Fibroblast of skin of abdomen (primary cell): ENCODE measurements at regions not wholly inside any gene's neighbourhood (a gene's known extent, or its start where the extent isn't known, plus 50 kb on each side); places are given as distances from the start of the nearest gene placed in this dataset.

ENCODE experiments used
- DNase-seq: peaks from one replicate; pipeline ENCODE4 v3.0.0-alpha.2; 2013

- peak; percentile 42 for DNase-seq
Measured at GRCh38 chr13:66069570-66069969, 1160.6 kb downstream of the PCDH9 start.

GRCh38 chr13:66068683-66069082 is 1161.5 kb downstream of the PCDH9 start:
- no peak for DNase-seq

GRCh38 chr13:66048888-66049287 is 1181.2 kb downstream of the PCDH9 start:
- no peak for DNase-seq

GRCh38 chr13:66040506-66040905 is 1189.6 kb downstream of the PCDH9 start:
- no peak for DNase-seq

- no peak for DNase-seq
Measured at GRCh38 chr13:66037096-66037495, 1193.0 kb downstream of the PCDH9 start.

GRCh38 chr13:66036636-66037035 is 1193.5 kb downstream of the PCDH9 start:
- no peak for DNase-seq

GRCh38 chr13:66036024-66036614 is 1194.0 kb downstream of the PCDH9 start:
- DNase-seq: no peak

- no peak for DNase-seq
Measured at GRCh38 chr13:66033924-66034323, 1196.2 kb downstream of the PCDH9 start.

GRCh38 chr13:66021846-66022245 is 1208.3 kb downstream of the PCDH9 start:
- no peak for DNase-seq

GRCh38 chr13:66014771-66015170 is 1215.4 kb downstream of the PCDH9 start:
- peak; percentile 5 for DNase-seq

GRCh38 chr13:66009241-66009640 is 1220.9 kb downstream of the PCDH9 start:
- no peak for DNase-seq

GRCh38 chr13:66003558-66003957 is 1226.6 kb downstream of the PCDH9 start:
- no peak for DNase-seq

- DNase-seq: no peak
Measured at GRCh38 chr13:66001140-66001539, 1229.0 kb downstream of the PCDH9 start.

- no peak for DNase-seq
Measured at GRCh38 chr13:65999411-65999810, 1230.7 kb downstream of the PCDH9 start.

- no peak for DNase-seq
Measured at GRCh38 chr13:65990684-65991083, 1239.5 kb downstream of the PCDH9 start.

GRCh38 chr13:65985612-65986011 is 1244.5 kb downstream of the PCDH9 start:
- DNase-seq: no peak

GRCh38 chr13:65977525-65977924 is 1252.6 kb downstream of the PCDH9 start:
- DNase-seq: no peak

- no peak for DNase-seq
Measured at GRCh38 chr13:65971541-65971940, 1258.6 kb downstream of the PCDH9 start.

- DNase-seq: peak; percentile 17
Measured at GRCh38 chr13:65966991-65967451, 1263.1 kb downstream of the PCDH9 start.

- peak; percentile 7 for DNase-seq
Measured at GRCh38 chr13:65965501-65965900, 1264.6 kb downstream of the PCDH9 start.

- no peak for DNase-seq
Measured at GRCh38 chr13:65964672-65965071, 1265.5 kb downstream of the PCDH9 start.

GRCh38 chr13:65959305-65959704 is 1270.8 kb downstream of the PCDH9 start:
- DNase-seq: no peak

GRCh38 chr13:65946387-65946786 is 1283.7 kb downstream of the PCDH9 start:
- no peak for DNase-seq

- peak; percentile 20 for DNase-seq
Measured at GRCh38 chr13:65943708-65944107, 1286.4 kb downstream of the PCDH9 start.

- DNase-seq: peak; percentile 22
Measured at GRCh38 chr13:65943024-65943423, 1287.1 kb downstream of the PCDH9 start.
